WTC11 (cell line): ENCODE measurements at regions not wholly inside any gene's neighbourhood (a gene's known extent, or its start where the extent isn't known, plus 50 kb on each side); places are given as distances from the start of the nearest gene placed in this dataset.

ENCODE experiments used
- ATAC-seq: fragments of 200-7000 bp; cut with Tn5 transposase; 2 replicates; pipeline ENCODE4 v1.10.0; 2021; ENCODE audit warnings: mild to moderate bottlenecking, moderate library complexity
- CTCF ChIA-PET: fragments of 300-600 bp; sonication (Branson Sonifier 250); formaldehyde crosslinking; loops from one replicate; lab custom pipeline; 2021; ENCODE audit warnings: antibody characterized with exemption; lab: Charles Lee
- POLR2A ChIA-PET: fragments of 350-600 bp; sonication (Branson Sonifier 250); formaldehyde crosslinking; loops from one replicate; lab custom pipeline; 2021; ENCODE audit warnings: antibody characterized with exemption; lab: Charles Lee
- DNase-seq: peaks from one replicate; pipeline ENCODE4 v3.0.0; 2021; ENCODE audit warnings: low spot score
- H3K27ac Mint-ChIP-seq: 2 replicates; pipeline ENCODE4 v1.8.0; 2021; ENCODE audit warnings: mixed read lengths
- H3K27me3 Mint-ChIP-seq: 2 replicates; pipeline ENCODE4 v1.8.0; 2021; ENCODE audit warnings: low read depth, mild to moderate bottlenecking, moderate library complexity, mixed read lengths
- H3K36me3 Mint-ChIP-seq: 2 replicates; pipeline ENCODE4 v1.8.0; 2021; ENCODE audit warnings: mixed read lengths
- H3K4me1 Mint-ChIP-seq: 2 replicates; pipeline ENCODE4 v1.8.0; 2022; ENCODE audit warnings: mixed read lengths
- H3K4me3 Mint-ChIP-seq: 2 replicates; pipeline ENCODE4 v1.8.0; 2021; ENCODE audit warnings: mild to moderate bottlenecking, moderate library complexity, mixed read lengths
- H3K9me3 Mint-ChIP-seq: 2 replicates; pipeline ENCODE4 v1.8.0; 2021; ENCODE audit warnings: mixed read lengths
- CBFB ChIP-seq: sonication (generic); formaldehyde crosslinking; IDR thresholded peaks from 2 replicates; pipeline ENCODE4 v1.8.1; 2022; ENCODE audit warnings: mild to moderate bottlenecking, low read depth, missing genetic modification reagents
- ELF4 ChIP-seq: sonication (generic); formaldehyde crosslinking; IDR thresholded peaks from 2 replicates; pipeline ENCODE4 v1.8.1; 2022; ENCODE audit warnings: low read depth, mild to moderate bottlenecking, moderate library complexity, missing genetic modification reagents
- NFYB ChIP-seq: sonication (generic); formaldehyde crosslinking; conservative IDR thresholded peaks from 2 replicates; pipeline ENCODE4 v1.8.0; 2022; ENCODE audit warnings: low read depth, missing genetic modification reagents
- RELA ChIP-seq: sonication (generic); formaldehyde crosslinking; IDR thresholded peaks from 2 replicates; pipeline ENCODE4 v1.8.1; 2022; ENCODE audit warnings: missing genetic modification reagents, mild to moderate bottlenecking, borderline replicate concordance
- SP1 ChIP-seq: sonication (generic); formaldehyde crosslinking; conservative IDR thresholded peaks from 2 replicates; pipeline ENCODE4 v1.8.1; 2022; ENCODE audit warnings: missing genetic modification reagents
- TEAD1 ChIP-seq: sonication (generic); formaldehyde crosslinking; IDR thresholded peaks from 2 replicates; pipeline ENCODE4 v1.8.0; 2022; ENCODE audit warnings: mild to moderate bottlenecking, missing genetic modification reagents
- TP53 ChIP-seq: sonication (generic); formaldehyde crosslinking; IDR thresholded peaks from 2 replicates; pipeline ENCODE4 v1.8.1; 2023; ENCODE audit warnings: mild to moderate bottlenecking, missing genetic modification reagents
- ZMAT4 ChIP-seq: fragments of 250-450 bp; sonication (Bioruptor Pico); IDR thresholded peaks from 2 replicates; pipeline ENCODE4 v1.9.0; 2021; ENCODE audit warnings: mild to moderate bottlenecking
- ZNF121 ChIP-seq: sonication (generic); formaldehyde crosslinking; IDR thresholded peaks from 2 replicates; pipeline ENCODE4 v1.8.0; 2023; ENCODE audit warnings: missing genetic modification reagents
- ZNF138 ChIP-seq: sonication (generic); formaldehyde crosslinking; conservative IDR thresholded peaks from 2 replicates; pipeline ENCODE4 v1.8.1; 2022; ENCODE audit warnings: mild to moderate bottlenecking, moderate library complexity, missing genetic modification reagents
- ZNF263 ChIP-seq: sonication (generic); formaldehyde crosslinking; IDR thresholded peaks from 2 replicates; pipeline ENCODE4 v1.8.1; 2022; ENCODE audit warnings: low read depth, mild to moderate bottlenecking, moderate library complexity, missing genetic modification reagents
- ZNF671 ChIP-seq: fragments of 250-450 bp; sonication (Bioruptor Pico); IDR thresholded peaks from 2 replicates; pipeline ENCODE4 v1.8.0; 2021; ENCODE audit warnings: mild to moderate bottlenecking
- TF ChIP-seq, protein P1 (sequence below): sonication (generic); formaldehyde crosslinking; IDR thresholded peaks from 2 replicates; pipeline ENCODE4 v1.8.1; 2023; ENCODE audit warnings: mild to moderate bottlenecking, moderate library complexity, missing genetic modification reagents
- TF ChIP-seq, protein P2 (sequence below): fragments of 250-450 bp; sonication (Bioruptor Pico); IDR thresholded peaks from 2 replicates; pipeline ENCODE4 v1.8.0; 2021; ENCODE audit warnings: mild to moderate bottlenecking

DNA sequence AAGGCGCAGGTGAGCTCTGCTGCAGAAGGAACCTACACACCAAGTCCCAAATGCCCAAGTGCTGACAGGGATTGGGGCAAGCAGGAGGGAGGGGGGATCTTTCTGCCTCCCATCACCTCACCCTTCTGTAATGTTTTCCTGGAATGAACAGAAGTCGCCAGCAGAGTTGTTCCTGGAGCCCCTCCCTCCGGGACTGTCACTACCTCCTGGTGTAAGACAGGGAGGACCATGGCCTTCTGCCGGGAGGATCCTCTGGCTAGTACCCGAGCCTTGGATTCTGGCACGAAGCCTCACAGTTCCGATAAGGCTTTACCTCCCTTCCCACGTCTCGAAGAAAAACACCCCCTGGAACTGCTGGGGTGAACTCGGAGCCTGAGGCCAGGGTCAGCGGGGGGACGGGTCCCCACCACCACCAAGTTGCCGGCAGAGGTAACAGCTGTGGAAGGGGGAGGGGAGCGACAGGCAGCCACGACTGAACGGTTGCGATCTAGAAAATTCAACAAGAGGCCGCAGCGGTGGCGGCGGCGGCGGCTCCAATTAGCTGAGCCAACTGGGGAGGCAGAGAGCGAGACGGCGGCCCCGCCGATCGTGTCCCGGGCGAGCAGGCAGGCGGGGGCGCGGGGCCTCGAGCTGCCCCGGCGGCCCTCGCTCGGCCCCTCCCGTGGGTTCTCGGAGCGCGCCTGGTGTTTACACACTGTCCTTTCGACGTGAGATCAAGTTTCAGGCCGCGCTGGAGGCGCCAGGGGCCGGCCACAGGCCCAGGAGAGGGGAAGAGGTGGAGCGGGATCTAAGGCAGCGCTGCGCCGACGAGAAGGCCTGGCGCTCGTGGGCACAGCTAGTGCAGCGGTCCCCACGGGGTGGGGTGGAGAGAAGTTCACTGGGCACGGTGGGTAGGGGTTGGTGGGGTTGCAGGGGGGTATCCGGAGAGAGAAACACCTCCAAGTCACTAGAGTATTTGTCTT is 53.7 kb upstream of the BCOR start:
- Mint-ChIP-seq H3K27ac (no peak overlapping the region), H3K9me3 (no peaks in the 10 kb centered on the region), H3K36me3 (no peaks in the 10 kb centered on the region; the same call in 1 of the 2 replicates), H3K27me3 (peaks cover 52% of the 10 kb centered on the region), H3K4me1 (peaks cover 37% of the 10 kb centered on the region), H3K4me3 (peak overlapping the region; percentile 61)
- DNase-seq (peak; percentile 19), ATAC-seq (no peak)
- TF ChIP-seq ZNF121 (CRISPR knock-in tag): no peak
- TF ChIP-seq CBFB (CRISPR knock-in tag): no peak
- TF ChIP-seq, protein P1, sequence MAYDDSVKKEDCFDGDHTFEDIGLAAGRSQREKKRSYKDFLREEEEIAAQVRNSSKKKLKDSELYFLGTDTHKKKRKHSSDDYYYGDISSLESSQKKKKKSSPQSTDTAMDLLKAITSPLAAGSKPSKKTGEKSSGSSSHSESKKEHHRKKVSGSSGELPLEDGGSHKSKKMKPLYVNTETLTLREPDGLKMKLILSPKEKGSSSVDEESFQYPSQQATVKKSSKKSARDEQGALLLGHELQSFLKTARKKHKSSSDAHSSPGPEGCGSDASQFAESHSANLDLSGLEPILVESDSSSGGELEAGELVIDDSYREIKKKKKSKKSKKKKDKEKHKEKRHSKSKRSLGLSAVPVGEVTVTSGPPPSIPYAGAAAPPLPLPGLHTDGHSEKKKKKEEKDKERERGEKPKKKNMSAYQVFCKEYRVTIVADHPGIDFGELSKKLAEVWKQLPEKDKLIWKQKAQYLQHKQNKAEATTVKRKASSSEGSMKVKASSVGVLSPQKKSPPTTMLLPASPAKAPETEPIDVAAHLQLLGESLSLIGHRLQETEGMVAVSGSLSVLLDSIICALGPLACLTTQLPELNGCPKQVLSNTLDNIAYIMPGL (CRISPR knock-in tag): no peak
- TF ChIP-seq SP1 (CRISPR knock-in tag): no peak
- TF ChIP-seq TP53 (CRISPR knock-in tag): no peak
- TF ChIP-seq RELA (CRISPR knock-in tag): no peak
- TF ChIP-seq ELF4 (CRISPR knock-in tag): no peak
- no peak for TF ChIP-seq TEAD1 (CRISPR knock-in tag)
- TF ChIP-seq ZNF138 (CRISPR knock-in tag): no peak
- TF ChIP-seq ZNF263 (CRISPR knock-in tag): no peak; the same call in 1 of the 2 replicates
- TF ChIP-seq ZMAT4 (CRISPR knock-in tag): no peak
- ChIA-PET POLR2A (interaction anchor here (0.6 to 1.9 kb wide), 6 partner anchors 10 to 63 kb away, joined by 3 to 7 read pairs (median 4); no protein-coding TSS in a partner anchor), CTCF (interaction anchor here (0.6 to 1.4 kb wide), 3 partner anchors 72 to 143 kb away, joined by 3 to 4 read pairs (median 3); no protein-coding TSS in a partner anchor)

GRCh38 chrX:40150503-40150902 is 52.7 kb upstream of the BCOR start:
- no peak overlapping the region for H3K27ac Mint-ChIP-seq

More at GRCh38 chrX:40150503-40150902, 52.7 kb upstream of the BCOR start:
- Mint-ChIP-seq H3K27me3 (peaks cover 52% of the 10 kb centered on the region), H3K4me1 (peaks cover 37% of the 10 kb centered on the region), H3K4me3 (no peak overlapping the region), H3K9me3 (no peaks in the 10 kb centered on the region), H3K36me3 (no peaks in the 10 kb centered on the region; the same call in 1 of the 2 replicates)
- TF ChIP-seq ZMAT4 (CRISPR knock-in tag) (no peak), ZNF671 (no peak), NFYB (no peak)
- TF ChIP-seq, protein P2, sequence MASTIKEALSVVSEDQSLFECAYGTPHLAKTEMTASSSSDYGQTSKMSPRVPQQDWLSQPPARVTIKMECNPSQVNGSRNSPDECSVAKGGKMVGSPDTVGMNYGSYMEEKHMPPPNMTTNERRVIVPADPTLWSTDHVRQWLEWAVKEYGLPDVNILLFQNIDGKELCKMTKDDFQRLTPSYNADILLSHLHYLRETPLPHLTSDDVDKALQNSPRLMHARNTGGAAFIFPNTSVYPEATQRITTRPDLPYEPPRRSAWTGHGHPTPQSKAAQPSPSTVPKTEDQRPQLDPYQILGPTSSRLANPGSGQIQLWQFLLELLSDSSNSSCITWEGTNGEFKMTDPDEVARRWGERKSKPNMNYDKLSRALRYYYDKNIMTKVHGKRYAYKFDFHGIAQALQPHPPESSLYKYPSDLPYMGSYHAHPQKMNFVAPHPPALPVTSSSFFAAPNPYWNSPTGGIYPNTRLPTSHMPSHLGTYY (CRISPR knock-in tag): no peak
- ATAC-seq (no peak), DNase-seq (no peak)
- CTCF ChIA-PET: interaction anchor here (1.0 kb wide), 1 partner anchor 142 kb away, joined by 3 read pairs; no protein-coding TSS in a partner anchor
- POLR2A ChIA-PET: no interaction called here
